Smooth muscle cell (in vitro differentiated cells): ENCODE measurements at regions not wholly inside any gene's neighbourhood (a gene's known extent, or its start where the extent isn't known, plus 50 kb on each side); places are given as distances from the start of the nearest gene placed in this dataset.
"Not testable (repeated sequence)": the region's sequence is repeated elsewhere in the genome, so short reads cannot be mapped to it uniquely, and the experiment has no call there.

ENCODE experiments used
- DNase-seq: peaks from one replicate; lab custom pipeline; 2025; ENCODE audit not compliant: unreplicated experiment; lab: John Stamatoyannopoulos, UW
- H2AFZ ChIP-seq: fragments of 200-600 bp; sonication (generic); 2 replicates; pipeline ENCODE4 v1.6.0; 2016; ENCODE audit warnings: antibody characterized with exemption, low read depth, mild to moderate bottlenecking
- H3F3A ChIP-seq: fragments of 200-600 bp; sonication (generic); 2 replicates; pipeline ENCODE4 v1.6.0; 2017; ENCODE audit warnings: antibody characterized with exemption, low read depth
- H3K27ac ChIP-seq: fragments of 200-600 bp; sonication (generic); 2 replicates; pipeline ENCODE4 v1.5.1; 2016; ENCODE audit warnings: low read depth, mild to moderate bottlenecking
- H3K27me3 ChIP-seq: fragments of 200-600 bp; sonication (generic); 2 replicates; pipeline ENCODE4 v1.6.1; 2016; ENCODE audit warnings: low read depth, mild to moderate bottlenecking
- H3K36me3 ChIP-seq: fragments of 200-600 bp; sonication (generic); 2 replicates; pipeline ENCODE4 v1.5.1; 2016; ENCODE audit warnings: low read depth
- H3K4me1 ChIP-seq: fragments of 200-600 bp; sonication (generic); 2 replicates; pipeline ENCODE4 v1.5.1; 2016; ENCODE audit warnings: low read depth
- H3K4me2 ChIP-seq: fragments of 200-600 bp; sonication (generic); 2 replicates; pipeline ENCODE4 v1.6.0; 2016; ENCODE audit warnings: mild to moderate bottlenecking
- H3K4me3 ChIP-seq: fragments of 200-600 bp; sonication (generic); 2 replicates; pipeline ENCODE4 v1.5.1; 2016; ENCODE audit warnings: mild to moderate bottlenecking
- H3K79me2 ChIP-seq: fragments of 200-600 bp; sonication (generic); 2 replicates; pipeline ENCODE4 v1.6.0; 2016; ENCODE audit warnings: low read depth, mild to moderate bottlenecking
- H3K9ac ChIP-seq: fragments of 200-600 bp; sonication (generic); 2 replicates; pipeline ENCODE4 v1.6.0; 2016; ENCODE audit warnings: low read depth
- H3K9me3 ChIP-seq: fragments of 200-600 bp; sonication (generic); replicated peaks from 2 replicates; pipeline ENCODE4 v1.5.1; 2016; ENCODE audit warnings: low read depth
- H4K20me1 ChIP-seq: fragments of 200-600 bp; sonication (generic); 2 replicates; pipeline ENCODE4 v1.6.0; 2016; ENCODE audit warnings: low read depth
- CTCF ChIP-seq: fragments of 200-600 bp; sonication (generic); IDR thresholded peaks from 2 replicates; pipeline ENCODE4 v1.5.1; 2017; ENCODE audit warnings: borderline replicate concordance, mild to moderate bottlenecking, antibody characterized with exemption; ENCODE audit not compliant: insufficient read depth, poor library complexity, severe bottlenecking
- WGBS: methylation state at CpG from one replicate; pipeline ENCODE4 v1.1.7; 2016; ENCODE audit warnings: low lambda C conversion rate; 5-methylcytosine and 5-hydroxymethylcytosine counted together

- peak overlapping the region; percentile 80 for H3K27ac ChIP-seq
- no peaks in the 10 kb centered on the region for H3K27me3 ChIP-seq
- H3K4me2 ChIP-seq, result peak overlapping the region; percentile 62
- no peaks in the 10 kb centered on the region for H3K9me3 ChIP-seq
- H3K4me1 ChIP-seq, result peaks cover 2% of the 10 kb centered on the region
- no peak for DNase-seq
- H3F3A ChIP-seq, result peaks cover 6% of the 10 kb centered on the region
- no peak for TF ChIP-seq CTCF
- no peak overlapping the region for H3K9ac ChIP-seq
- H3K79me2 ChIP-seq, result no peaks in the 10 kb centered on the region
- no peak overlapping the region for H2AFZ ChIP-seq
- H3K4me3 ChIP-seq, result no peak overlapping the region
- 82% methylated on average over 1 of the region's 1 CpG for WGBS
- no peaks in the 10 kb centered on the region for H4K20me1 ChIP-seq
- H3K36me3 ChIP-seq, result no peaks in the 10 kb centered on the region
Measured at GRCh38 chr12:46547421-46548354, 175.1 kb upstream of the SLC38A2 start.

DNA sequence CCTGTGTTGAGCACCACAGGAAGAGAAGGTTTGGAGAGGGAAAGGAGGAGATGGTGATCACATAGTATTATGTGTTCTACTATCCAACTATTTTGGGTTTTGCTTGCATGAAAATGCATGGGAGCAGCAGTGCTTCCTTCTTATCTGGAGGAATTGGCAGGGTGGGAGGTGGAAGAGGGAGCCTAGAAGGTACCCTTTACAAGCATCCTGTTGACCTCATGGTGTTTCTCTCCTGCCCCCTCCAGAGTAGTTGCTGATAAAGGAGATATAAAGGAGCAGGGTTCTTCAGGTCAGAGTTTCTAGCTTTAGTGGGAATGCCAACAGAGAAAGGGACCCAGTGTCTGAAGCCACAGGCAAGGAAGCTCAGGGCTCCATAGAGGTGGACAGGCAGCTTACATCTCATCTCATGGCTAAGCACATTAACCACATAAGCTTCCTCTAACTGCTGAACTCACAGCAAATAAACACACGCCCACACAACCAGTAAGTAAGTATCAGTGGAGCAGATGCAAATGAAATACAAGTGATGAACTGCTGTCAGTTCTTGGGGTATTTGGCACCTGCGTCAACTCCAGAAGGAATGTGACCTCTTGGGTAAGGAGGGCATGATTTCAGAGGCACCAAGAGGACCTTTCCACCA, 174.2 kb upstream of the SLC38A2 start:
- Histone ChIP-seq H3K4me1 (no peaks in the 10 kb centered on the region), H3K79me2 (no peaks in the 10 kb centered on the region), H3K36me3 (no peaks in the 10 kb centered on the region), H3K27me3 (no peaks in the 10 kb centered on the region), H3K4me2 (peak overlapping the region; percentile 62), H3K27ac (peak overlapping the region; percentile 80), H3F3A (peaks cover 6% of the 10 kb centered on the region), H2AFZ (no peak overlapping the region), H3K9me3 (no peaks in the 10 kb centered on the region), H4K20me1 (no peaks in the 10 kb centered on the region), H3K9ac (no peak overlapping the region), H3K4me3 (no peak overlapping the region)
- TF ChIP-seq CTCF, result no peak
- WGBS, result 50% methylated on average over 2 of the region's 2 CpGs
- no peak for DNase-seq

DNA sequence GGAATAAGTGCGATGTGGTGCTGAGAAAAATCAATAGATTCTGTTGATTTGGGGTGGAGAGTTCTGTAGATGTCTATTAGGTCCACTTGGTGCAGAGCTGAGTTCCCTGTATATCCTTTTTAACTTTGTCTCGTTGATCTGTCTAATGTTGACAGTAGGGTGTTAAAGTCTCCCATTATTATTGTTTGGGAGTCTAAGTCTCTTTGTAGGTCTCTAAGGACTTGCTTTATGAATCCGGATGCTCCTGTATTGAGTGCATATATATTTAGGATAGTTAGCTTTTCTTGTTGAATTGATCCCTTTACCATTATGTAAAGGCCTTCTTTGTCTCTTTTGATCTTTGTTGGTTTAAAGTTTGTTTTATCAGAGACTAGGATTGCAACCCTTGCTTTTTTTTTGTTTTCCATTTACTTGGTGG, 170.8 kb upstream of the SLC38A2 start:
- not testable (repeated sequence) for H3K9ac ChIP-seq, H3K27me3 ChIP-seq, H3K4me2 ChIP-seq, H3K36me3 ChIP-seq, H3K79me2 ChIP-seq, H3K4me1 ChIP-seq, H3K9me3 ChIP-seq, DNase-seq, H3F3A ChIP-seq, H3K4me3 ChIP-seq, H3K27ac ChIP-seq, H4K20me1 ChIP-seq, H2AFZ ChIP-seq
- 93% methylated on average over 3 of the region's 3 CpGs for WGBS

- no peak overlapping the region for H3K27ac ChIP-seq
- no peaks in the 10 kb centered on the region for H3F3A ChIP-seq
- H3K9ac ChIP-seq, result no peak overlapping the region
- no peaks in the 10 kb centered on the region for H3K79me2 ChIP-seq
- TF ChIP-seq CTCF, result no peak
- no peak overlapping the region for H3K4me3 ChIP-seq
- no peaks in the 10 kb centered on the region for H3K36me3 ChIP-seq
- H3K4me2 ChIP-seq, result no peak overlapping the region
- H4K20me1 ChIP-seq, result no peaks in the 10 kb centered on the region
- no peak for DNase-seq
- H3K4me1 ChIP-seq, result peaks cover 15% of the 10 kb centered on the region
- H3K9me3 ChIP-seq, result no peaks in the 10 kb centered on the region
- no peaks in the 10 kb centered on the region for H3K27me3 ChIP-seq
- H2AFZ ChIP-seq, result no peak overlapping the region
- WGBS, result 95% methylated on average over 2 of the region's 2 CpGs
Measured at GRCh38 chr12:46538976-46539375, 166.4 kb upstream of the SLC38A2 start.
